Common myeloid progenitor, CD34-positive (primary cell): ENCODE measurements at regions not wholly inside any gene's neighbourhood (a gene's known extent, or its start where the extent isn't known, plus 50 kb on each side); places are given as distances from the start of the nearest gene placed in this dataset.

ENCODE experiments used
- CTCF ChIA-PET: fragments of 350-600 bp; sonication (Branson Sonifier 250); formaldehyde crosslinking; loops from one replicate; lab custom pipeline; 2021; ENCODE audit warnings: antibody characterized with exemption; lab: Charles Lee
- POLR2A ChIA-PET: fragments of 350-600 bp; sonication (Branson Sonifier 250); formaldehyde crosslinking; loops from one replicate; lab custom pipeline; 2021; ENCODE audit warnings: antibody characterized with exemption; lab: Charles Lee
- DNase-seq, 3 donors: peaks; one replicate each; pipeline versions ENCODE4 v3.0.0 to v3.0.0-alpha.2; 2013
- H3K27ac ChIP-seq, 2 experiments: 1 replicate in 1 of 2; 2 replicates in 1 of 2; pipeline ENCODE4 v1.7.0; 2013; ENCODE audit warnings: inconsistent platforms in 2 of 2, low read length in 2 of 2, mild to moderate bottlenecking in 2 of 2, low read depth in 1 of 2, moderate library complexity in 1 of 2; ENCODE audit not compliant: severe bottlenecking in 2 of 2, insufficient read depth in 1 of 2, poor library complexity in 1 of 2
- H3K27me3 ChIP-seq, 5 experiments: replicated peaks in 2 of 5; 1 replicate in 3 of 5; 2 replicates in 2 of 5; pipeline versions ENCODE4 v1.6.1 to v1.7.0; 2013; ENCODE audit warnings: low read length in 4 of 5, mild to moderate bottlenecking in 2 of 5, moderate library complexity in 2 of 5, inconsistent platforms in 1 of 5; ENCODE audit not compliant: insufficient read depth in 5 of 5, control insufficient read depth in 4 of 5
- H3K36me3 ChIP-seq, 4 experiments: 1 replicate in 2 of 4; 2 replicates in 2 of 4; pipeline versions ENCODE4 v1.6.1 to v1.7.0; 2013; ENCODE audit warnings: low read length in 3 of 4, control low read depth in 1 of 4, mild to moderate bottlenecking in 1 of 4; ENCODE audit not compliant: control insufficient read depth in 4 of 4, insufficient read depth in 4 of 4
- H3K4me1 ChIP-seq, 4 experiments: 1 replicate in 3 of 4; 2 replicates in 1 of 4; pipeline versions ENCODE4 v1.6.1 to v1.7.1; 2013; ENCODE audit warnings: low read length in 3 of 4, mild to moderate bottlenecking in 3 of 4, control low read depth in 1 of 4, inconsistent platforms in 1 of 4, moderate library complexity in 1 of 4; ENCODE audit not compliant: control insufficient read depth in 4 of 4, insufficient read depth in 4 of 4; ENCODE audit errors: control extremely low read depth in 1 of 4
- H3K4me3 ChIP-seq, 7 experiments: 1 replicate in 4 of 7; 2 replicates in 3 of 7; pipeline versions ENCODE4 v1.5.1 to v1.7.0; 2013; ENCODE audit warnings: mild to moderate bottlenecking in 7 of 7, low read length in 6 of 7, moderate library complexity in 6 of 7, inconsistent platforms in 2 of 7, low read depth in 2 of 7, control low read depth in 1 of 7; ENCODE audit not compliant: insufficient read depth in 4 of 7, control insufficient read depth in 1 of 7; ENCODE audit errors: extremely low read depth in 1 of 7
- H3K9me3 ChIP-seq, 5 experiments: 1 replicate in 4 of 5; 2 replicates in 1 of 5; pipeline versions ENCODE4 v1.6.1 to v1.7.1; 2013; ENCODE audit warnings: low read length in 4 of 5, mild to moderate bottlenecking in 2 of 5, inconsistent platforms in 1 of 5, low read depth in 1 of 5, moderate library complexity in 1 of 5; ENCODE audit not compliant: control insufficient read depth in 4 of 5, insufficient read depth in 2 of 5; ENCODE audit errors: control extremely low read depth in 1 of 5
- WGBS: methylation state at CpG from one replicate; pipeline ENCODE4 v1.1.5; 2013; ENCODE audit not compliant: insufficient coverage; 5-methylcytosine and 5-hydroxymethylcytosine counted together

GRCh38 chr18:22603902-22604301 lies 186.2 kb upstream of the CTAGE1 start:
- ChIA-PET POLR2A (no interaction called here), CTCF (no interaction called here)
- H3K27me3 ChIP-seq, result peaks cover 0 to 2% (median 0%) of the 10 kb centered on the region in 5 experiments
- H3K9me3 ChIP-seq, result no peaks in the 10 kb centered on the region
- no peak overlapping the region for H3K27ac ChIP-seq
- no peaks in the 10 kb centered on the region for H3K36me3 ChIP-seq
- DNase-seq, result no peak
- H3K4me3 ChIP-seq, result no peak overlapping the region
- H3K4me1 ChIP-seq, result no peaks in the 10 kb centered on the region

GRCh38 chr18:22604390-22604985 lies 186.8 kb upstream of the CTAGE1 start:
- Histone ChIP-seq H3K36me3 (no peaks in the 10 kb centered on the region), H3K27ac (no peak overlapping the region), H3K27me3 (peaks cover 0 to 2% (median 0%) of the 10 kb centered on the region in 5 experiments), H3K9me3 (no peaks in the 10 kb centered on the region), H3K4me1 (no peaks in the 10 kb centered on the region), H3K4me3 (no peak overlapping the region)
- WGBS, result over 99% methylated on average over 10 of the region's 10 CpGs
- no peak for DNase-seq
- CTCF ChIA-PET, result no interaction called here
- POLR2A ChIA-PET, result no interaction called here

GRCh38 chr18:22604986-22605421 lies 187.3 kb upstream of the CTAGE1 start:
- WGBS, result 50% methylated on average over 1 of the region's 3 CpGs
- ChIA-PET CTCF (no interaction called here), POLR2A (no interaction called here)
- no peaks in the 10 kb centered on the region for H3K9me3 ChIP-seq
- DNase-seq, result no peak
- no peaks in the 10 kb centered on the region for H3K36me3 ChIP-seq
- H3K27ac ChIP-seq, result no peak overlapping the region
- peaks cover 0 to 2% (median 0%) of the 10 kb centered on the region in 5 experiments for H3K27me3 ChIP-seq
- H3K4me3 ChIP-seq, result no peak overlapping the region
- H3K4me1 ChIP-seq, result no peaks in the 10 kb centered on the region

- Histone ChIP-seq H3K4me1 (no peaks in the 10 kb centered on the region), H3K27me3 (peaks cover 0 to 2% (median 0%) of the 10 kb centered on the region in 5 experiments), H3K9me3 (no peaks in the 10 kb centered on the region), H3K27ac (no peak overlapping the region), H3K36me3 (no peaks in the 10 kb centered on the region), H3K4me3 (no peak overlapping the region)
- POLR2A ChIA-PET, result no interaction called here
- 60% methylated on average over 3 of the region's 4 CpGs for WGBS
- CTCF ChIA-PET, result no interaction called here
- no peak for DNase-seq
These were observed 188.0 kb upstream of the CTAGE1 start for GRCh38 chr18:22605736-22606135.

GRCh38 chr18:22606563-22607283 lies 189.0 kb upstream of the CTAGE1 start:
- DNase-seq, result no peak
- Histone ChIP-seq H3K36me3 (no peaks in the 10 kb centered on the region), H3K9me3 (no peaks in the 10 kb centered on the region), H3K27me3 (peaks cover 0 to 2% (median 0%) of the 10 kb centered on the region in 5 experiments), H3K4me1 (no peaks in the 10 kb centered on the region), H3K27ac (no peak overlapping the region), H3K4me3 (no peak overlapping the region)
- CTCF ChIA-PET, result no interaction called here
- WGBS, result 92% methylated on average over 5 of the region's 7 CpGs
- POLR2A ChIA-PET, result no interaction called here

GRCh38 chr18:22607284-22607635 lies 189.5 kb upstream of the CTAGE1 start:
- H3K27ac ChIP-seq, result no peak overlapping the region
- no peaks in the 10 kb centered on the region for H3K36me3 ChIP-seq
- CTCF ChIA-PET, result no interaction called here
- H3K27me3 ChIP-seq, result peaks cover 0 to 2% (median 0%) of the 10 kb centered on the region in 5 experiments
- no peak for DNase-seq
- H3K4me1 ChIP-seq, result no peaks in the 10 kb centered on the region
- POLR2A ChIA-PET, result no interaction called here
- WGBS, result 95% methylated on average over 5 of the region's 6 CpGs
- no peaks in the 10 kb centered on the region for H3K9me3 ChIP-seq
- H3K4me3 ChIP-seq, result no peak overlapping the region

- Histone ChIP-seq H3K9me3 (no peaks in the 10 kb centered on the region), H3K4me1 (no peaks in the 10 kb centered on the region), H3K4me3 (no peak overlapping the region), H3K36me3 (no peaks in the 10 kb centered on the region), H3K27ac (no peak overlapping the region), H3K27me3 (peaks cover 0 to 2% (median 0%) of the 10 kb centered on the region in 5 experiments)
- 31% methylated on average over 1 of the region's 1 CpG for WGBS
- ChIA-PET CTCF (no interaction called here), POLR2A (no interaction called here)
- no peak for DNase-seq
These were observed 191.1 kb upstream of the CTAGE1 start for GRCh38 chr18:22608847-22609246.
